ENCODE measurements at regions not wholly inside any gene's neighbourhood (a gene's known extent, or its start where the extent isn't known, plus 50 kb on each side); places are given as distances from the start of the nearest gene placed in this dataset.

DNA sequence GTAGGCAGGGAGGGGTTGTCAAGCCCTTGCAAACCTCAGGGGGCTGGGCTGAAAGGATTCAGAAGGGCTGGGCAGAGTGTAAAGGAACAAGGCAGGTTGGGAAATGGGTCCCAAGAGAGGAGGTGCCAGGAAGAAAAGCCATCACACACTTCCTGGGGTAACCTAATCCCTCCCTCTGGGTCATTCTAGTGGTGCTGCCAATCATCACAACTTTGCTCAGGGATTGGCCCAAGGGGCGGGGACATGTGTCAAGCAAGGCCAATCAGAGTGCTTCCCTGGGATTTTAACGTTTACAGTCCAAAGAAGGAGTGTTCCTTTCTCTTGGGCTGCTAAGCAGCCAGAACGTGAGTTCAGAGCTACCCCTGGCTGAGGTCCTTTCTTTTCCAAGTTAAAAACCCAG is 57.1 kb upstream of the NPTX2 start:
- Histone ChIP-seq H3K4me2 (ENCODE audit: low read length) (no peak overlapping the region), H3K9me2 (replicated peaks; ENCODE audit: low read length) (no peaks in the 10 kb centered on the region), H3K27ac (ENCODE audit: low read length) (no peak overlapping the region), H3K4me1 (ENCODE audit: insufficient read depth, low read length) (peaks cover 18% of the 10 kb centered on the region; the same call in 1 of the 2 replicates), H3K4me3 (ENCODE audit: low read length) (no peak overlapping the region), H4K20me1 (ENCODE audit: low read length) (no peaks in the 10 kb centered on the region), H3K27me3 (ENCODE audit: low read length) (no peaks in the 10 kb centered on the region), H2AFZ (ENCODE audit: low read length) (no peak overlapping the region), H3K36me3 (ENCODE audit: low read depth, low read length) (no peaks in the 10 kb centered on the region), H3K79me2 (ENCODE audit: low read length) (no peaks in the 10 kb centered on the region), H3F3A (ENCODE audit: low read length, unreplicated experiment) (no peaks in the 10 kb centered on the region), H3K9ac (ENCODE audit: low read length) (no peak overlapping the region), H3K9me3 (ENCODE audit: low read length) (no peaks in the 10 kb centered on the region)
- BruUV-seq (replicated peaks): no TSS peak
- ChIA-PET POLR2A (ENCODE audit: unreplicated experiment) (no interaction called here), CTCF (no interaction called here)
- peak; percentile 16 for DNase-seq
- no peak for ATAC-seq
- intact Hi-C loops (cut with micrococcal nuclease): no loop called here
- TF ChIP-seq EZH2 (IDR thresholded peaks at IDR 0.05; ENCODE audit: low read length, unreplicated experiment) (no peak), CTCF (conservative IDR thresholded peaks at IDR 0.05; ENCODE audit: low read depth, low read length) (no peak), EZH2phosphoT487 (IDR thresholded peaks at IDR 0.05; ENCODE audit: borderline replicate concordance, low read length) (no peak)

DNA sequence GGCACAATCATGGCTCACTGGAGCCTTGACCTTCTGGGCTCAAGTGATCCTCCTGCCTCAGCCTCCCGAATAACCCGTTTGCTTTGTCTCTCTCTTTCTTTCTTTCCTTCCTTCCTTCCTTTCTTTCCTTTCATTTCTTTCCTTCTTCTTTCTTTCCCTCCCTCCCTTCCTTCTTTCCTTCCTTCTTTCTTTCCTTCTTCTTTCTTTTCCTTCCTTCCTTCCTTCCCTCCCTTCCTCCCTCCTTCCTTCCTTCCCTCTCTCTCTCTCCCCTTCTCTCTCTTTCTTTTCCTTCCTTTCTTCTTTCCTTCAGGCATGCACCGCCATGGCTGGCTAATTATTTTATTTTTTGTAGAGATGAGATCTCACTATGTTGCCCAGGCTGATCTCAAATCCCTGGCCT is 57.9 kb upstream of the NPTX2 start:
- ATAC-seq: no peak

More for the DNA sequence above, 57.9 kb upstream of the NPTX2 start:
- no peak overlapping the region for H3K4me2 ChIP-seq (ENCODE audit: low read length)
- POLR2A ChIA-PET (ENCODE audit: unreplicated experiment): no interaction called here
- intact Hi-C loops (cut with micrococcal nuclease): no loop called here
- H4K20me1 ChIP-seq (ENCODE audit: low read length): no peaks in the 10 kb centered on the region
- no peaks in the 10 kb centered on the region for H3K9me3 ChIP-seq (ENCODE audit: low read length)
- H3K9ac ChIP-seq (ENCODE audit: low read length): no peak overlapping the region
- BruUV-seq (replicated peaks): no TSS peak
- no peak overlapping the region for H2AFZ ChIP-seq (ENCODE audit: low read length)
- no peaks in the 10 kb centered on the region for H3F3A ChIP-seq (ENCODE audit: low read length, unreplicated experiment)
- H3K36me3 ChIP-seq (ENCODE audit: low read depth, low read length): no peaks in the 10 kb centered on the region
- no peak for DNase-seq
- CTCF ChIA-PET: no interaction called here
- TF ChIP-seq EZH2 (IDR thresholded peaks at IDR 0.05; ENCODE audit: low read length, unreplicated experiment) (no peak), CTCF (conservative IDR thresholded peaks at IDR 0.05; ENCODE audit: low read depth, low read length) (no peak), EZH2phosphoT487 (IDR thresholded peaks at IDR 0.05; ENCODE audit: borderline replicate concordance, low read length) (no peak)
- no peaks in the 10 kb centered on the region for H3K79me2 ChIP-seq (ENCODE audit: low read length)
- no peak overlapping the region for H3K27ac ChIP-seq (ENCODE audit: low read length)
- no peak overlapping the region for H3K4me3 ChIP-seq (ENCODE audit: low read length)
- H3K4me1 ChIP-seq (ENCODE audit: insufficient read depth, low read length): peaks cover 18% of the 10 kb centered on the region; the same call in 1 of the 2 replicates
- no peaks in the 10 kb centered on the region for H3K27me3 ChIP-seq (ENCODE audit: low read length)
- no peaks in the 10 kb centered on the region for H3K9me2 ChIP-seq (replicated peaks; ENCODE audit: low read length)

All from PC-3 (cell line).